Superior temporal gyrus (tissue), 1 donor: ENCODE measurements at regions not wholly inside any gene's neighbourhood (a gene's known extent, or its start where the extent isn't known, plus 50 kb on each side); places are given as distances from the start of the nearest gene placed in this dataset.
A peak's percentile ranks its signal among the peaks of the same experiment; 100 is the strongest.

Source experiments
- DNase-seq: peaks from one replicate; pipeline ENCODE4 v3.0.0-alpha.2; 2016; ENCODE audit errors: extremely low spot score

DNA sequence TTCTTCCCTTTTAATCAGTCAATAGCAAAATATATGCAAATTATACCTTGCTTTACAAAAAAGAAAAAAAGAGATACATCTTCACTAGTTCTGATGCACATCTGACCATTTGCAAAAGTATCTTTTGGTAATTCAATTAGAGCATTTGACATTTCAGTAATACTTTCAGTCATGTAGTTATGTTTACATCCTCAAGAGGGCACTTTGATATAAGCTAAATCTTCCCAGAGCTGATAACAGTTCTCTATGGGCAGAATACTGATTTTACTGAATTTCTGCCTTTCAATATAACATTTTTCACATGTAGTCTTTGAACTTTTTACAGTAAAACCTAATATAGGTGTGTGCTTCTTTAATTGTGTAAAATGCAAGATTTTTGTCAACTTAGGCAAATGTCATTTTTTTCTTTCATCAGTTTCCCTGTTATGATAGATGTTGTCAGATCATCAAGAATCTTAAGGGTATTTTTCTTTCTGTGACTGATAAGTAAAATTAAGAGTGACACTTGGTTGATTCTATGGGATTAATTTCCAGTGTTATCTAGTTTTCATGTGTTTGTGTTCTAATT, 703.5 kb upstream of the SEMA3D start:
- peak; percentile 79 for DNase-seq

DNA sequence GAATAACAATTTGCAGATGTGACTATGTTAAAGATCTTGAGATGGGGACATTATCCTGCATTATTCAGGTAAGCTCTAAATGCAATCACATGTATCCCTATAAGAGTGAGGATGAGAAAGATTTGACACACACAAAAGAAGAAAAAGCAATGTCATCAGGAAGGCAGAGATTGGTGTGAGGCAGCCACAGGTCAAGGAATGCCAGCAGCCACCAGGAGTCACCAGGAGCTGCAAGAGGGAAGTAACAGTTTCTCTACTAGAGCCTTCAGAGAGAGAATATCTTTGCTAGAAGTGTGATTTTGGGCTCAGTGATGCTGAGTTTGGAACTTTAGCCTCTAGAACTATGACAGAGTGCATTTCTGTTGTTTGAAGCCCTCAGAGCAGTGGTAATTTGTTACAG, 700.3 kb upstream of the SEMA3D start:
- no peak for DNase-seq

GRCh38 chr7:85882335-85882734, 695.5 kb upstream of the SEMA3D start:
- no peak for DNase-seq

- DNase-seq = no peak
Observed at GRCh38 chr7:85875398-85875797, 688.5 kb upstream of the SEMA3D start.

DNA sequence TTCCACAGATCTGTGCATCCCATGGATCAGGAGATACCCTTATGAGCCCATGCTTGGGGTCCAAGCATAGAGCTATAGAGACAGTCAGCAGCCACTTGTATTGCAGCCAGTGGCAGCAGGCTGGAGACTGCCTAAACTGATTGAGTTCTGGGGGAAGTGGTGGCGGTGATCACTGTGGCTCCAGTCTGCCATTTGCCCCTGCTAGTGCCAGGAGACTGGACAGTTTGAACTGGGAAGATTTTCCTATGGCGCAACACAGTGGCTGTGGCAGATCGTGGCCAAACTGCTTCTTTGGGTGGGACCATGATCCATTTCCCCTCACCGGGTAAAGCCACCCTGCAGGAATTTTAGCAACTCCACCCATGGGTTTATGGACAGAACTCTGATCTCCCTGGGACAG, 679.7 kb upstream of the SEMA3D start:
- no peak for DNase-seq

- DNase-seq = peak; percentile 53
Observed at GRCh38 chr7:85851571-85852193, 664.8 kb upstream of the SEMA3D start.

DNA sequence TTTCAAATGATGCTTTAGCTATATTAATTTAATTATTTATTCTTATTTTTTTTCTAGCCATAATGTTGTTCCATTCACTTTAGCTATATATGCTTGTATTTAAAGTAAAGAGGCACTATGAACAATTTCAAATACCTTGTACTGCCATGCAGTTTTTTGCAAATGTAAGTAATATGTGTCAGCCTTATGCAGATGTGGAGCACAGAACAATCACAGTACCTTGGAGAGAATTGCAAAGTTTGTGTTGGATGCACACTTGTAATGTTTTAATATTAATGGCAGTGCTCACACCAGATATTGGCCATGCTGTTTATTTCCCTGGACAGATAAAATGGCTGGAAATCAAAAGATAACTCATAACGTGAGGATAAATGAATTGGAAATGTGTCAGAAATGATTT, 663.5 kb upstream of the SEMA3D start:
- no peak for DNase-seq

DNA sequence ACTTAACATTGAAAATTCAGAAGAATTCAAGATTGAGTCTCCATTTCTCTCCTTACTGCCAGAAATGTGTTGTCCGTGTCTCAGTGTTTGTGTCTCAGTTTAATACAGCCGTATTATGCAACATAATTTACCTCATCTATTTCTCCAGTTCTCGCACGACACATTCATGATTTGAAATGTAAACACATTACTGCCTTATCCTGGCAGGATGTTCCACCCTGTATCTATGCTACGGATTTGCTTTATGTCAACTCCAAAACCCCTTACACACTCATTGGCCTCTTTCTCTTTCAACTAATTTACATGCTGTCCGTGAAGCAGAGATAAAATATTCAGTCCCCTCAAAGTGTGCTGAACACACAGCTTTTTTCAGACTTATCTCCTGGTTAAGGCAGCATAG, 653.7 kb upstream of the SEMA3D start:
- no peak for DNase-seq

DNA sequence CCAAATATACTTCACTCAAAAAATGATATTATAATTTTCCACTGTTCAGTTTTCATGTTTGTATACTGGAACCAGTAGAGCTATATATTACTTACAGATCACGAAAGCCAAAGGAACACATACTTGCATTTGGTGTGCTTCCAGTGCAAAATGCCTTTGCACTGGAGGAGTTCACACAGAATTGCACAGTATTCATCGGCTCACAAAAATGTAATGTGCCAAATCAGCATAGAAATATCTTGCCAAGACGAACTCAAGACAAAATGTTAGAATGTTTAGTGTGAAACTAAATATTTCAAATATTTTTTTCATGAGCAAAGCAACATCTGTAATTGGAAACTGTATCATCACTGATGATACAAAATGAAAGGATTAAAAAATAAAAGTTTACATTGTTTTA, 646.2 kb upstream of the SEMA3D start:
- DNase-seq = no peak

- DNase-seq = no peak
Observed at GRCh38 chr7:85830982-85831381, 644.1 kb upstream of the SEMA3D start.

- DNase-seq = peak; percentile 48
Observed at GRCh38 chr7:85829817-85830432, 643.1 kb upstream of the SEMA3D start.

GRCh38 chr7:85829176-85829575, 642.3 kb upstream of the SEMA3D start:
- no peak for DNase-seq

- no peak for DNase-seq
Observed at GRCh38 chr7:85828614-85829013, 641.8 kb upstream of the SEMA3D start.

- no peak for DNase-seq
Observed at GRCh38 chr7:85823396-85824080, 636.7 kb upstream of the SEMA3D start.

GRCh38 chr7:85821926-85822325, 635.1 kb upstream of the SEMA3D start:
- no peak for DNase-seq

DNA sequence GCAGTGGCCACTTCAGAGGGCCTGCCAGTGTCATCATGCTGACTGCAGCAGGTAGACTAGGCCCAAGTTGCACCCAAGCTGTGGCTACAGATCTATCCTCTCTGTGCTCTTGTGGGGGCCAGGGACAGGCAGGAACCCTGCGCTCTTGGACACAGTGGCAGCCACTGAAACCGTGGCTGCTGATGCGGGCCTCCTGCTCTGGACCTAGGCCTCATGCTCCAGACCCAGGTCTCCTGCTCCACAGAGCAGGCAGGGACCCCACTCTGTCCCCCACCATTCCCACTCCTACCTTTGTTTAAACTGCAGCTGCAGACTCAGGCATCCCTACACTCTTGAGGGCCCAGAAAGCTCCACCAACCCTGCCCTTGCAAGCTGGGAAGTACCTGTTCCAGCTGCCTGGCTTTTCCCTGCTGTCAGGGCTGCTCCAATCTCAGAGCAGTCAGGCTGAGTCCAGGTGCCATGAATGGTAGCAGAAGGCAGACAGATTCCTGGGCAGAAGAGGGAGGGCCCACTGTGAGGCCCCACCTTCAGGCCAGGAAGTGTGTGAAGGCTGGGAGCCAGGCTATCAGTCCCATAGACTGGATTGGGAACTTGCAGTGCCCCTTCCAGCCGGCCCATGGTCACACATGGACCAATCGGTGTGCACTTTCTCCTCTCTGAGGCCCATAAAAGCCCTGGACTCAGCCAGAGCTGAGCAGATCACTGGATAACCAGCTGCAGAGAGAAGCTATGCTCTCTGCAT, 634.0 kb upstream of the SEMA3D start:
- DNase-seq = no peak

- no peak for DNase-seq
Observed at GRCh38 chr7:85815526-85815925, 628.7 kb upstream of the SEMA3D start.

DNA sequence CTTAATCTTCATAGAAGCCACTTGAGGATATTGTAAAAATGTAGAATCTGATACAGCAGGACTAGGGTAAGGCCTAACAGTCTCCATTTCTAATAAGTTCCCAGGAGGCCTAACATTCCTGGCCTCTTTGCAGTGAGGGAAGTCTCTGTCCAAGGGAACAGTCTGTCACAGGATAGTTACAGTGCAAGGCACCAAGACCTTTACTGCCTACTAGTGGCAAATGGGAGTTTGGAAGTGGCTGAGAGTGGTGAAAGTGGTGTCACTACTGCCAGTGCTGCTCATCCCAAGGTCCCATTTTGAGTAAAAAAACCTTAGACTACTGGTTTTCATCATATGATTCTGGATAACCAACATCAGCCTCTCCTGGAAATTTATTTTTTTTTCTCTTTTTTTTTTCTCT, 619.5 kb upstream of the SEMA3D start:
- DNase-seq = no peak

DNA sequence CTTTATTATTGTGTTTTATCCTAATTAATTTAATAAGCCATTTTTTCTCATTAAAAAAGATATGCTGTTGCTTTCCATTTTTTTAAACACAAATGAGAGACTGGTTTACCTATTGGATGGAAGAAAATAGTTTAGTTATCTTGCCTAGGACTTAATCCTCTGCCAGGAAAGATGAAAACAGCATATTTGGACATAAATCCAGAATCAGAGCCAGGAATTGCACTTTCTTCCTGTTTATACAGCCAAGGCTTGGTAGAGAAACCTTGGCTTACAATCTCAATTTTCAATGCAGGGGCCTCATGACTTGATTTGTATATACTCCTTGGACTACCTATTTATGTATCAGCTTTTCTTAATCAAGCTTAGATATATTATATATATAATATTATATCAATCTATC, 618.8 kb upstream of the SEMA3D start:
- no peak for DNase-seq

DNA sequence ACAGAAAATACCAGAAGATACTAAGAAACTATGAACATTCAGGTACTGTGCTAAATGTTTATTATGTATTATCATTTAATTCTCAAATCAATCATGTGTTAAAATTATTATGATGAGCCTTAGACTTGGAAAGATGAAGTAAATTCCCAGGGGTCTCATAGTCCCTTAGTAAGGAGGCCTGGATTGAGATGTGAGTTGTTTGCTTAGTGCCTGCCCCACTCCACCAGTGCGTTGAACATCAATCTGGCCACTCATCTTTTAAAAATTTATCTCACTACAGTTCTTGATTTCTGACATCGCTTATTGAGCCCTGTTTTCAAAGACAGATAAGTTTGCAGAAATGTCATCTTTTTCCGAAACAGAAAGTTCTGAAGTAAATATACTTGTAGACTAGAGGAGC, 618.4 kb upstream of the SEMA3D start:
- DNase-seq = no peak

GRCh38 chr7:85802211-85802610, 615.4 kb upstream of the SEMA3D start:
- no peak for DNase-seq

- no peak for DNase-seq
Observed at GRCh38 chr7:85796956-85797355, 610.1 kb upstream of the SEMA3D start.
